Activated CD4-positive, alpha-beta memory T cell treated with anti-CD3 and anti-CD28 coated beads, Interleukin-2, amount 10 ng/mL, durations not matched to agents 7 days and 5 days (primary cell): ENCODE measurements at regions not wholly inside any gene's neighbourhood (a gene's known extent, or its start where the extent isn't known, plus 50 kb on each side); places are given as distances from the start of the nearest gene placed in this dataset.

Experiments
- CTCF ChIA-PET: fragments of 350-600 bp; sonication (Branson Sonifier 250); formaldehyde crosslinking; loops from one replicate; lab custom pipeline; 2021; ENCODE audit warnings: antibody characterized with exemption, inconsistent platforms; lab: Charles Lee
- POLR2A ChIA-PET: fragments of 350-600 bp; sonication (Branson Sonifier 250); formaldehyde crosslinking; loops from one replicate; lab custom pipeline; 2021; ENCODE audit warnings: antibody characterized with exemption; lab: Charles Lee
- DNase-seq: peaks from one replicate; pipeline ENCODE4 v3.0.0-alpha.2; 2020
- H3K27ac Mint-ChIP-seq: one replicate; pipeline ENCODE4 v1.8.0; 2021; ENCODE audit warnings: mild to moderate bottlenecking, mixed read lengths
- H3K27me3 Mint-ChIP-seq: one replicate; pipeline ENCODE4 v1.8.0; 2021; ENCODE audit warnings: mixed read lengths
- H3K36me3 Mint-ChIP-seq: one replicate; pipeline ENCODE4 v1.8.0; 2021; ENCODE audit warnings: low read depth, mixed read lengths
- H3K4me1 Mint-ChIP-seq: one replicate; pipeline ENCODE4 v1.8.0; 2021; ENCODE audit warnings: mixed read lengths
- H3K4me3 Mint-ChIP-seq: one replicate; pipeline ENCODE4 v1.8.0; 2021; ENCODE audit warnings: mild to moderate bottlenecking, mixed read lengths
- H3K9me3 Mint-ChIP-seq: one replicate; pipeline ENCODE4 v1.8.0; 2021; ENCODE audit warnings: mixed read lengths

DNA sequence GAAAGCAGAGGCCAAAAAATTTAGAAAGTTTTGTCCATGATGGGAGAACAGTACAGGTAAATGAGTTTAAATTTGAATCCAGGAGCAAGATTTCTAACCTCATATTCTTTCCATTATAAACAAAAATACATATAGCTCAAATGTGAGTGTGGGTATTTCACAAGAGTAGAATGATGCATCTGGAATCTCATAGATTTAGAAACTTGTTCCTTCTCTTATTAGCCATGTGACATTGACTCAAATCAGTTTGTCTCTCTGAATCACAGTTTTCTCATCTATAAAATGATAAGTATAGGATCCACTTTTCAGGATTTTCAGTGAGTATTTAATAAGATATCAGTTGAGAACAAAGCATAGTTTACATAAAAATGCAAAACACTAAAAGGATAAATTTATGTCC lies 436.3 kb upstream of the PAPPA start:
- Mint-ChIP-seq H3K4me3 (no peak overlapping the region), H3K27me3 (no peaks in the 10 kb centered on the region), H3K9me3 (no peaks in the 10 kb centered on the region), H3K27ac (no peak overlapping the region), H3K36me3 (no peaks in the 10 kb centered on the region), H3K4me1 (no peaks in the 10 kb centered on the region)
- CTCF ChIA-PET: no interaction called here
- POLR2A ChIA-PET: no interaction called here
- no peak for DNase-seq

DNA sequence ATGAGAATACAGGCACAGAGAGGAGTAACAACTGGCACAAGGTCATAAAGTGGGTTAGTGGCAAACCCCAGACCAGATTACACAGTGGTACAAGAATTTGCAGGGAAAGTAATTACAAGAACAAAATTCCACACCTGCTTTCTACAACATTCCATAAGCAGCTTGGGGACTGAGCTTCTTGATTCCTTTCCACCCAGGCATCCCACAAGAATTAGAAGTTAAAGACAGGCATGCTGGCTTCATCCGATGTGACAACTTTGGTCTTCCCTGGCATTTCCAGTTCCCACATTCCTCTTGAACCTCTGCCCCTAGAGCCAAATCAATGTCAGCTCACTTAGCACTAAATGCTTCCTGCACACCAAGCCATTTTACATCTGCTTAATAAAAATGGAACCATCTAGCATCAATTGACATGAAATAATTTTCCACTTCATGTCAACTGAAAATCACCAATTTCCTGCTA lies 435.8 kb upstream of the PAPPA start:
- Mint-ChIP-seq H3K4me1 (no peaks in the 10 kb centered on the region), H3K27me3 (no peaks in the 10 kb centered on the region), H3K27ac (no peak overlapping the region), H3K9me3 (no peaks in the 10 kb centered on the region), H3K36me3 (no peaks in the 10 kb centered on the region), H3K4me3 (no peak overlapping the region)
- DNase-seq: no peak
- ChIA-PET POLR2A (no interaction called here), CTCF (no interaction called here)

DNA sequence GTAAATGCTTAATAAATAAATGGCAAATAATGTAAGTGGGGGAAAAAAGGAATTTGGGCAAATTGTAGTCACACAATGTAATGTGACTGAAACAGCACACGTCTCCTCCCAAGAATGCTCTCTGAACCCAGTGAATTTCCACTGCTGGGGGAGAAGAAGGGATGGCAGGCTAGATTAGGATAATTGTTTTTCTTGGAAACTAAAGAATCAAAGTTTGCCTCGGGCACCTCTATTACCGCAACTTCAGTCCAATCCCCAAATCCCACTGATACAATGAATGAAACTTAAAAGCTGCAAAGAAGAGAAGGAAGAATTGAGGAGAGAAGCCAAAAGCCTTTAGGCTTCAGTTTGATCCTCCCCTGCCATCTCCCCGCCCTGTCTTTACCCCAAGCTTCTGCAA lies 423.2 kb upstream of the PAPPA start:
- Mint-ChIP-seq H3K36me3 (no peaks in the 10 kb centered on the region), H3K27ac (no peak overlapping the region), H3K4me3 (no peak overlapping the region), H3K9me3 (peaks cover 2% of the 10 kb centered on the region), H3K27me3 (no peaks in the 10 kb centered on the region), H3K4me1 (no peaks in the 10 kb centered on the region)
- DNase-seq: no peak
- POLR2A ChIA-PET: no interaction called here
- CTCF ChIA-PET: no interaction called here

DNA sequence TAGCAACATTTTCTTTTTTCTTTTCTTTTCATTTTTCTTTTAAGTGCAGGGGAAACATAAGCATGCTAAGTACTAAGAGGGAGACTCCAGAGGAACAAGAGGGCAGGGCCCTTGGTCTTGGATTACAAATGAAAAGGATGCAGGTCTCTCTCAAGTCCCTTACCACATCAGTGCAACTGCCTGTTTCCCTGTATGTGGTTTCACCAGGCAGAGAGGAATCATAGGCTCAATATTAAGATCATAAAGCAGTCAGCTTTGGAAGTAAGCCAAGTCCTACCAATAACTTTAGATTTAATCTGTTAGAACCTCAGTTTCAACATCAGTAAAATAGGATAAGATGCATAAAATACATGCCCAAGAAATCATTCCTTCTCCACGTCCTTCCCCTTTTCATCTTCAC lies 422.7 kb upstream of the PAPPA start:
- no peak for DNase-seq
- CTCF ChIA-PET: no interaction called here
- Mint-ChIP-seq H3K27ac (no peak overlapping the region), H3K4me1 (no peaks in the 10 kb centered on the region), H3K9me3 (peaks cover 2% of the 10 kb centered on the region), H3K36me3 (no peaks in the 10 kb centered on the region), H3K27me3 (no peaks in the 10 kb centered on the region), H3K4me3 (no peak overlapping the region)
- POLR2A ChIA-PET: no interaction called here

DNA sequence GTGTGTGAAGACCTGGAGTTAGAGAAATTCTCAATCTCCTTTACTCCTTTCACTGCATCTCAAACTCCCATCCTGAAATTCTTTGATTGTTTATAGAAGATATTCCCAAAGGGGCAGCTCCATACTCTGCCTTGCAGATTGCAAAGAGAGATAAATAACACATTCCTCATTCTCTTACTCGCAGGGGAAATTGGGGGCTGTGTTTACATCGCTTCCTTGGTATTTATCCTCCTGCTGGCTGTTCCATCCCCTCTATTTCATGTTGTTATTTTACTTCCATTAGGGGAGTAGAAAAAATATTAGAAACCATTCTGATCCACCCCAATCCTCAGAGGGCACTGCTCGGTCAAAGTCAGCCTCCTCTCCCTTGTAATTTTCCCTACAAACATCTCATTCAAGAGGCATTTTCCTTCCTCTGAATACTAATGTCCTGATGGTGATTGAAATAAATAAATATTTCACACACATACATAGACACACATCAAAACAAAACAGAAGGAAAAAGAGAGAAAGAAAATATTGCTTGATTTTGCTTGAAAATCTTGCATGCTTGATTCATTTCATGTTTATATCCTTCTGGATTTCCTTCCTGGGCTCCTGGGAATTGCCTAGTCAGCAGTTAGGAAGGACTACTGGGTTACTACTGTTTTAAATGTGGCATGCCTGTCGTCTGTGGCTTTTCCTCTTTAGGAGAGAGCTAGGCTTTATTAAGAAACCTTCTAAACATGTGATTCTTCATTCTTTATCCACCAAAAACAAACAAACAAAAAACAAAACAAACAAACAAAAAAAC lies 420.1 kb upstream of the PAPPA start:
- no peak for DNase-seq
- no peaks in the 10 kb centered on the region for H3K36me3 Mint-ChIP-seq
- no peaks in the 10 kb centered on the region for H3K4me1 Mint-ChIP-seq
- POLR2A ChIA-PET: no interaction called here
- CTCF ChIA-PET: no interaction called here
- H3K27me3 Mint-ChIP-seq: no peaks in the 10 kb centered on the region
- no peak overlapping the region for H3K4me3 Mint-ChIP-seq
- H3K9me3 Mint-ChIP-seq: no peaks in the 10 kb centered on the region
- no peak overlapping the region for H3K27ac Mint-ChIP-seq

DNA sequence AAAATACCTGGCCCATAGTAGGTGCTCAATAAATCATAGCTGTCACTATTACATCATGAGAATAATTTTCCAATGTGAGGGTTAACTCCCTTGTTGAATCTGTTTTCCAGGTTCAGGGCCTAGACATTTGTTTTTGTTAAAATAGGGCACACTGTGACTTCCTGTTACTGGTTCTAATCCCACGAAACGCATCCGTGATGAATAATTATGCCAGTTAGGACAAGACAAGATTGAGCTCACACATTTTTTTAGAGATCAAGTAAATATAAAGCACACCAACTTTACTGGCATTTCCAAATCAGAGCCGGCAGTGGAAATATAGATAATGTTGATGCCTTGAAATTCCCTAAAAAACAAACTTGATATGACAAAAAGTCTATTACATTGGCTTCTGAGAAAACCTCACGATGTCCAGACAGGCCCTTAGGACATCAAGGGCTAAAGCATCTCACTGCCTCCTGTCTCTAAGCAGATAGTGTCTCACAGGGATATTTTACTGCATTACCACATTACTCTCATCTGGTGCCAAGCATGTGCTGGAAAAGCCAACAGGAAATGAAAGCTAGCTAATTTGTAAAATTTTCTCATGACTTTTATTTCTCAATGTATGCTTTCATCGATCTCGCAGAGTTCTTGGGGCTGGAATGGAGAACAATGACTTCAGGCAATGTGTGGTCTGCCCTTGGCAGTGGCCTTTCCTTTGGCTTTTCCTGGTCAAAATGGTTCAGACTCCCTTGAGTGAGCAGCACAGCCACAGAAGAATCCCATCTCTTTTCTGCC lies 414.3 kb upstream of the PAPPA start:
- CTCF ChIA-PET: no interaction called here

DNA sequence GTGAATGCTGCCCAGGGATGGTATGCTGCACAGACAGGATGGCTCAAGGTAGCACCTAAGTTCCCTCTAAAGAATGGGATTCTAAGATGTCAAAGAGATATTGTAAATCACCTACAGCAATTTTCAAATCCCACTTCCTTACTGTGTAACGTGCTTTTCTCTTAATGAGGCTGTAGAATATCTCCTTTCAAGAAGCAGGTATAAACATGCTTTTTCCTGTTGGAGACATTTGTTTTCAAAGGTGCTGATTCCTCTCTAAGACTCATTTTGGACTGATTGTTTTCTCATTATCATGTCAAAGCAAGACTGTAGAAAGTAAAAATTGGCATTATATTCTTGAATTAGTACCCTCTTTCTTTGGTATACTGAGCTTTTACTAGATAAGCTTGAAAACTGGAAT lies 412.6 kb upstream of the PAPPA start:
- Mint-ChIP-seq H3K36me3 (no peaks in the 10 kb centered on the region), H3K4me3 (no peak overlapping the region), H3K27me3 (no peaks in the 10 kb centered on the region), H3K4me1 (no peaks in the 10 kb centered on the region), H3K27ac (no peak overlapping the region), H3K9me3 (no peaks in the 10 kb centered on the region)
- POLR2A ChIA-PET: no interaction called here
- no peak for DNase-seq
- CTCF ChIA-PET: no interaction called here

More for the DNA sequence above, 414.3 kb upstream of the PAPPA start:
- POLR2A ChIA-PET: no interaction called here
- H3K9me3 Mint-ChIP-seq: no peaks in the 10 kb centered on the region
- H3K4me1 Mint-ChIP-seq: no peaks in the 10 kb centered on the region
- H3K27ac Mint-ChIP-seq: no peak overlapping the region
- H3K36me3 Mint-ChIP-seq: no peaks in the 10 kb centered on the region
- H3K27me3 Mint-ChIP-seq: no peaks in the 10 kb centered on the region
- DNase-seq: no peak
- H3K4me3 Mint-ChIP-seq: no peak overlapping the region

DNA sequence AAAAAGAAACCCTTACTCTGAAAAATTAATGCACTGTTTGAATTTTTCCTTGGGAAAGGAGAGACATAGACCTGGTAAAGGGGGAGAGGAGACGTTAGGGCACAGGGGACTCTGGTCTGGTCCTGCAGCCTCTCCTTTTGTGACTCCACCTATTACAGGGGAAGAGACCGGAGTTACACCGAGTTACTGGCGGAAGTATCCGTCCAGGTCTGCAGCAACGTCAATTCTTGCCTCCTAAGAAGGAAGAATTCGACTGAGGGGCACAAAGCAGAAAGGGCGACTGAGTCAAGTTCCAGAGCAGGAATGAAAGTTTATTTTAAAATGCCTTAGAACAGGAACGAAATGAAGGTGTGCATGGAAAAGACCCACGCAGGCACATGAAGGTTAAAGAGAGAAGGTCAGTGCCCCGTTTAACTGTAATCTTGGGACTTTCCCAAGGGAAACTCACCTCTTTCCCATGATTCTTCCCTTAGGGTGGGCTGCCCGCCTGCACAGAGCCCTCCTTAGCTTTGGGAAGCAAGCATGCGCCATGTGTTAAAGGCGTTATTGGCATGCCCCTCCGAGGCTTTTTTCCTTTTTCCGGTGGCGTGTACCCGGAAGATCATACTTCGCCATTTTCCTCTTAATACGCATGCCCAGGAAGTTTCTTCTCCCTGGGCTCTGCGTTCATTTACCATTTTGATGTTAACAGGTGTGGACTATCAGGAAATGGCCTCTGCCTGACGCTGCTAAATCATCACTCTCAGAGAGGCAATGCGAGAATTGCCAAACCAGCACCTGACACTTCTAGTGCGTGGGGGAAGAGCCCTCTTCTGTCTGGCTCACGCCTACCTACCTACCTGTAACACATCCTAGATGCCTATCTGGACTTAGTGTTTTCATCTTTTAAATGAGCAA lies 409.6 kb upstream of the PAPPA start:
- H3K4me3 Mint-ChIP-seq: no peak overlapping the region
- ChIA-PET POLR2A (no interaction called here), CTCF (no interaction called here)
- H3K9me3 Mint-ChIP-seq: no peaks in the 10 kb centered on the region
- H3K27me3 Mint-ChIP-seq: no peaks in the 10 kb centered on the region
- no peak overlapping the region for H3K27ac Mint-ChIP-seq
- H3K36me3 Mint-ChIP-seq: no peaks in the 10 kb centered on the region
- H3K4me1 Mint-ChIP-seq: no peaks in the 10 kb centered on the region
- DNase-seq: no peak

DNA sequence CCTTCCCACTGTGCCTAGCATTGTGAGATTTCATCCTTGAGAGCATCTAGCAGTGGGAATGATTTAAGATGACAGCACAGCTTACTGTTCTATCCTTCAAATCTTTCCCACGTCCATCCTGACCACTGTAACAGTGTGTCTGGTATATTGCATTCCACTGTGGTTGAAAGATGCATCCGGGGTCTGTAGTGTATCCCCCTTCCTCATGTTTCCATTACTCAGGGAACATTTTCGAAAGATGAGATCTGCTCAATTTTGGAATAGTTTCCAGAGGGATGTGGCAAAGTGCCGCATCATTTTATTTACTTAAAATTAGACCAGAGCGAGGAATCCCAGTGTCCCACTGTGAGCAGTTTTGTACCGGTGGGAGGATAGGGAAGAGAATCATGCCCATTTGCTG lies 407.1 kb upstream of the PAPPA start:
- no peak overlapping the region for H3K4me3 Mint-ChIP-seq
- H3K4me1 Mint-ChIP-seq: no peaks in the 10 kb centered on the region
- no peaks in the 10 kb centered on the region for H3K36me3 Mint-ChIP-seq
- no peak overlapping the region for H3K27ac Mint-ChIP-seq
- H3K9me3 Mint-ChIP-seq: no peaks in the 10 kb centered on the region
- DNase-seq: no peak
- ChIA-PET POLR2A (no interaction called here), CTCF (no interaction called here)
- no peaks in the 10 kb centered on the region for H3K27me3 Mint-ChIP-seq

DNA sequence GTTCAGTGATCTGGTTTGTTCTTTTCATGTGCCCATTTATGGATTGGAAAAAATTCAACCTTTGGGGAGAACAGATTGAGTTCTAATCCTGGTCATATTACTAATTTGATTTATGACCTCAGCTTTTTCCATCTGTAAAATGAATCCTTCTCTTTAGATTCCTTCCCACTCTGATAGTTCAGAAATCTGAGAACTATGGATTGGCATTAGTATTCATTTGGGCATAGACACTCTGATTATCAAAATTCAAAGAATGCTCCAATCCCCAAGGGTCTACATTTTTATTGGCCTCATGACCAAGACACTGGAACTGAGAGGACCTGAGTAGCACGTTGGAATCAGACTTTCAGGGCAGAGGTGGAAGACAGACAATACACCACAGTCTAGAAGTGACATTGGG lies 405.9 kb upstream of the PAPPA start:
- Mint-ChIP-seq H3K27me3 (no peaks in the 10 kb centered on the region), H3K9me3 (no peaks in the 10 kb centered on the region), H3K4me1 (no peaks in the 10 kb centered on the region), H3K36me3 (no peaks in the 10 kb centered on the region), H3K4me3 (no peak overlapping the region), H3K27ac (no peak overlapping the region)
- no peak for DNase-seq
- ChIA-PET CTCF (no interaction called here), POLR2A (no interaction called here)

DNA sequence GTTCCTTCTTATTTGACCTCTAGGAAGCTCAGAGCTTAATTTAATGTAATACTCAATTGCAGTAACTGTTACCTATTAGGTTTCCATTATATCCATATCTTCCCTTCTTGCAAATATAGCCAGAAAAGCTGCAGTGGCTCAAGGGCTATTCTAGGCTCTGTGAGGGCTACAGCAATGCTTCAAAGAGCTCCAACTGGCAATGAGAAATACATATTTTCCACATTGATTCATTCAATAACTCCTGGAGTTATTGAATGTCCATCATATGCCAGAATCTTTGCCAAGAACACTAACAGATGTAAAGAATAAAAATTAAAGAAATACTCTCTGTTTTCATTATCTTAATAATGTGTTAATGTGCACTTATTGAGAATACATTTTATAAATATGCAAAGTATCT lies 396.9 kb upstream of the PAPPA start:
- POLR2A ChIA-PET: no interaction called here
- H3K36me3 Mint-ChIP-seq: no peaks in the 10 kb centered on the region
- H3K27me3 Mint-ChIP-seq: no peaks in the 10 kb centered on the region
- DNase-seq: no peak
- H3K27ac Mint-ChIP-seq: no peak overlapping the region
- H3K4me3 Mint-ChIP-seq: no peak overlapping the region
- H3K9me3 Mint-ChIP-seq: no peaks in the 10 kb centered on the region
- no peaks in the 10 kb centered on the region for H3K4me1 Mint-ChIP-seq
- CTCF ChIA-PET: no interaction called here

DNA sequence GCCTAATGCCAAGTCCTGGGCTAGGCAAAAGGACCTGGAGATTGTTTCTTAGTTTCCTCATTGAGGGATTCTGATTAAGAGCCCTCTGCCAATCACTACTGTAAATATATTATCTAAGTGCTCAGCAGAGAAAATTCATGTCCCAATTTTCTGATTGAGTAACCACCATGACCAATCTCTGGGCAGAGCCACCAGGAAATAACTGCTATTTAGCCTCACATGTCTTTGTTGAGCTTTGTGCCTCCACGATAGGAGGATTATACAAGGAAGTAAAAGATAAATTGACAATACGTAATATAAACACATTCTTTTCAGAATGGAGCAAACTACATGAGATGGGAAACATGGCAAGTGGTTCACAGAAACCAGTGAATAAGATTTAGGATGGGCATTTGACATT lies 396.1 kb upstream of the PAPPA start:
- Mint-ChIP-seq H3K9me3 (no peaks in the 10 kb centered on the region), H3K27ac (no peak overlapping the region), H3K4me3 (no peak overlapping the region), H3K4me1 (no peaks in the 10 kb centered on the region), H3K27me3 (no peaks in the 10 kb centered on the region), H3K36me3 (no peaks in the 10 kb centered on the region)
- ChIA-PET CTCF (no interaction called here), POLR2A (no interaction called here)
- DNase-seq: no peak

DNA sequence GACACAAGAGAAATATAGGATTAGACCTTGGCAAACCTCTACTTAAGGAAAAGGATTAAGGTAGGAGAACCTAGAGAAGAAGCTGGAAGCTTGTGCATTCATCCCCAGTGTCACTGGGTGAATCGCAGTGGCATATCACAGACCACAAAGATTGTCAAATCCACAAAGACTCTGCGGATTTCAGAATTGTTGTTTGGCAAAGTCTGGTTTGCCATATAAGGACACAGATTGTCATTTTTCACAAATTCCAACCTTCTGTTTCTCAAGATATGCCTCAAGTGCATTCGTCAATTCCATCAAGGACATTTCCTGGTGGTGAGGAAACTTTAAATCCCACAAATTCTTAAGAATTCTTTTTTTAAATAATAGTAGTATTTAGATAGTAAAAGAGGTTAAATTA lies 395.1 kb upstream of the PAPPA start:
- H3K4me1 Mint-ChIP-seq: no peaks in the 10 kb centered on the region
- ChIA-PET POLR2A (no interaction called here), CTCF (no interaction called here)
- DNase-seq: no peak
- no peaks in the 10 kb centered on the region for H3K36me3 Mint-ChIP-seq
- H3K4me3 Mint-ChIP-seq: no peak overlapping the region
- no peaks in the 10 kb centered on the region for H3K27me3 Mint-ChIP-seq
- no peak overlapping the region for H3K27ac Mint-ChIP-seq
- H3K9me3 Mint-ChIP-seq: no peaks in the 10 kb centered on the region
